PC-3 (cell line): ENCODE measurements at regions not wholly inside any gene's neighbourhood (a gene's known extent, or its start where the extent isn't known, plus 50 kb on each side); places are given as distances from the start of the nearest gene placed in this dataset.

Experiments used
- ATAC-seq: fragments of 200-7000 bp; cut with Tn5 transposase; 2 replicates; pipeline ENCODE4 v1.9.1; 2020; ENCODE audit warnings: mild to moderate bottlenecking, moderate library complexity
- BruUV-seq: library from RNA; stranded (reverse); fragments of 400-500 nt; replicated peaks from 2 replicates; lab custom pipeline; 2021; lab: Mats Ljungman, UMichigan
- CTCF ChIA-PET: fragments of 300-600 bp; sonication (Branson Sonifier 250); formaldehyde crosslinking; loops from one replicate; lab custom pipeline; 2022; ENCODE audit warnings: antibody characterized with exemption; lab: Charles Lee
- POLR2A ChIA-PET: fragments of 300-600 bp; sonication (Branson Sonifier 250); formaldehyde crosslinking; loops from one replicate; lab custom pipeline; 2022; ENCODE audit warnings: antibody characterized with exemption; ENCODE audit not compliant: unreplicated experiment; lab: Charles Lee
- DNase-seq: peaks from one replicate; pipeline ENCODE4 v3.0.0-alpha.2; 2015
- H2AFZ ChIP-seq: fragments of 300-600 bp; sonication (generic); 2 replicates; pipeline ENCODE4 v1.6.0; 2016; ENCODE audit warnings: antibody characterized with exemption, low read length
- H3F3A ChIP-seq: fragments of 300-600 bp; sonication (generic); one replicate; pipeline ENCODE4 v1.6.0; 2017; ENCODE audit warnings: antibody characterized with exemption, low read length, control low read depth, mild to moderate bottlenecking; ENCODE audit not compliant: unreplicated experiment
- H3K27ac ChIP-seq: fragments of 300-600 bp; sonication (generic); 2 replicates; pipeline ENCODE4 v1.5.1; 2016; ENCODE audit warnings: mild to moderate bottlenecking, low read length
- H3K27me3 ChIP-seq: fragments of 300-600 bp; sonication (generic); 2 replicates; pipeline ENCODE4 v1.6.1; 2016; ENCODE audit warnings: low read length, mixed read lengths
- H3K36me3 ChIP-seq: fragments of 300-600 bp; sonication (generic); 2 replicates; pipeline ENCODE4 v1.6.1; 2016; ENCODE audit warnings: low read depth, mixed run types, low read length, mixed read lengths
- H3K4me1 ChIP-seq: fragments of 300-600 bp; sonication (generic); 2 replicates; pipeline ENCODE4 v1.5.1; 2016; ENCODE audit warnings: low read length; ENCODE audit not compliant: insufficient read depth
- H3K4me2 ChIP-seq: fragments of 300-600 bp; sonication (generic); 2 replicates; pipeline ENCODE4 v1.6.0; 2016; ENCODE audit warnings: low read length
- H3K4me3 ChIP-seq: fragments of 300-600 bp; sonication (generic); 2 replicates; pipeline ENCODE4 v1.5.1; 2016; ENCODE audit warnings: mild to moderate bottlenecking, low read length, mixed read lengths
- H3K79me2 ChIP-seq: fragments of 300-600 bp; sonication (generic); 2 replicates; pipeline ENCODE4 v1.6.1; 2017; ENCODE audit warnings: low read length, mixed read lengths
- H3K9ac ChIP-seq: fragments of 300-600 bp; sonication (generic); 2 replicates; pipeline ENCODE4 v1.6.0; 2016; ENCODE audit warnings: mild to moderate bottlenecking, low read length
- H3K9me2 ChIP-seq: fragments of 300-600 bp; sonication (generic); replicated peaks from 2 replicates; pipeline ENCODE4 v1.6.1; 2016; ENCODE audit warnings: mixed run types, low read length, mixed read lengths
- H3K9me3 ChIP-seq: fragments of 300-600 bp; sonication (generic); 2 replicates; pipeline ENCODE4 v1.6.1; 2016; ENCODE audit warnings: low read length, mixed read lengths
- H4K20me1 ChIP-seq: fragments of 300-600 bp; sonication (generic); 2 replicates; pipeline ENCODE4 v1.6.1; 2016; ENCODE audit warnings: low read length, mixed read lengths
- CTCF ChIP-seq: fragments of 300-600 bp; sonication (generic); conservative IDR thresholded peaks from 2 replicates; pipeline ENCODE4 v1.5.1; 2017; ENCODE audit warnings: antibody characterized with exemption, low read depth, mild to moderate bottlenecking, low read length
- EZH2 ChIP-seq: fragments of 300-600 bp; sonication (generic); IDR thresholded peaks from one replicate; pipeline ENCODE4 v1.6.1; 2017; ENCODE audit warnings: antibody characterized with exemption, mild to moderate bottlenecking, low read length; ENCODE audit not compliant: unreplicated experiment
- EZH2phosphoT487 ChIP-seq: fragments of 300-600 bp; sonication (generic); IDR thresholded peaks from 2 replicates; pipeline ENCODE4 v1.6.1; 2018; ENCODE audit warnings: mild to moderate bottlenecking, antibody characterized with exemption, low read length, borderline replicate concordance
- intact Hi-C: fragments of 100-400 bp; cut with micrococcal nuclease; formaldehyde crosslinking; loops from 2 replicates; pipeline ENCODE4 v1.9.0; 2023

- H3K4me2 ChIP-seq: no peak overlapping the region
- TF ChIP-seq EZH2: no peak
- no peak for TF ChIP-seq EZH2phosphoT487
- TF ChIP-seq CTCF: no peak
- H3K9ac ChIP-seq: no peak overlapping the region
- no peak overlapping the region for H3K27ac ChIP-seq
- no peak overlapping the region for H2AFZ ChIP-seq
- H3K36me3 ChIP-seq: no peaks in the 10 kb centered on the region
- no peaks in the 10 kb centered on the region for H3K9me2 ChIP-seq
- BruUV-seq: no TSS peak
- DNase-seq (no peak), ATAC-seq (no peak)
- no peaks in the 10 kb centered on the region for H3K9me3 ChIP-seq
- CTCF ChIA-PET: no interaction called here
- H3K79me2 ChIP-seq: no peaks in the 10 kb centered on the region
- no peaks in the 10 kb centered on the region for H3F3A ChIP-seq
- intact Hi-C loops: no loop called here
- POLR2A ChIA-PET: no interaction called here
- H3K4me1 ChIP-seq: no peaks in the 10 kb centered on the region
- H4K20me1 ChIP-seq: no peaks in the 10 kb centered on the region
- no peaks in the 10 kb centered on the region for H3K27me3 ChIP-seq
- no peak overlapping the region for H3K4me3 ChIP-seq
Observed at GRCh38 chrX:42602136-42602535, 175.8 kb downstream of the PPP1R2C start.

- no peak for TF ChIP-seq EZH2phosphoT487
- TF ChIP-seq EZH2: no peak
- TF ChIP-seq CTCF: no peak
- BruUV-seq: no TSS peak
- H3K9ac ChIP-seq: no peak overlapping the region
- no peak overlapping the region for H3K4me2 ChIP-seq
- DNase-seq: no peak
- no peaks in the 10 kb centered on the region for H3K9me2 ChIP-seq
- H3K4me3 ChIP-seq: no peak overlapping the region
- H3K36me3 ChIP-seq: no peaks in the 10 kb centered on the region
- no peaks in the 10 kb centered on the region for H3K79me2 ChIP-seq
- ATAC-seq: no peak
- H2AFZ ChIP-seq: no peak overlapping the region
- H3K4me1 ChIP-seq: no peaks in the 10 kb centered on the region
- no peaks in the 10 kb centered on the region for H3K9me3 ChIP-seq
- no peak overlapping the region for H3K27ac ChIP-seq
- POLR2A ChIA-PET: no interaction called here
- intact Hi-C loops: no loop called here
- H3F3A ChIP-seq: no peaks in the 10 kb centered on the region
- CTCF ChIA-PET: no interaction called here
- no peaks in the 10 kb centered on the region for H3K27me3 ChIP-seq
- no peaks in the 10 kb centered on the region for H4K20me1 ChIP-seq
Observed at GRCh38 chrX:42597481-42597880, 180.5 kb downstream of the PPP1R2C start.

GRCh38 chrX:42585842-42586621, 191.9 kb downstream of the PPP1R2C start:
- H3K4me2 ChIP-seq: no peak overlapping the region
- H3K79me2 ChIP-seq: no peaks in the 10 kb centered on the region
- H3K27me3 ChIP-seq: no peaks in the 10 kb centered on the region
- no peak overlapping the region for H2AFZ ChIP-seq
- no peak for DNase-seq
- H3K9ac ChIP-seq: no peak overlapping the region
- no peaks in the 10 kb centered on the region for H3K9me3 ChIP-seq
- no peaks in the 10 kb centered on the region for H3K9me2 ChIP-seq
- intact Hi-C loops: no loop called here
- H3K27ac ChIP-seq: no peak overlapping the region
- no peak for TF ChIP-seq EZH2phosphoT487
- no peak for TF ChIP-seq EZH2
- TF ChIP-seq CTCF: no peak
- no peaks in the 10 kb centered on the region for H4K20me1 ChIP-seq
- CTCF ChIA-PET: no interaction called here
- no peaks in the 10 kb centered on the region for H3F3A ChIP-seq
- H3K36me3 ChIP-seq: no peaks in the 10 kb centered on the region
- BruUV-seq: no TSS peak
- ATAC-seq: no peak
- POLR2A ChIA-PET: no interaction called here
- H3K4me3 ChIP-seq: no peak overlapping the region
- H3K4me1 ChIP-seq: no peaks in the 10 kb centered on the region
